ENCODE measurements at regions not wholly inside any gene's neighbourhood (a gene's known extent, or its start where the extent isn't known, plus 50 kb on each side); places are given as distances from the start of the nearest gene placed in this dataset.

- no peak for TF ChIP-seq POLR2A (IDR thresholded peaks at IDR 0.05)
- TF ChIP-seq, protein P1, sequence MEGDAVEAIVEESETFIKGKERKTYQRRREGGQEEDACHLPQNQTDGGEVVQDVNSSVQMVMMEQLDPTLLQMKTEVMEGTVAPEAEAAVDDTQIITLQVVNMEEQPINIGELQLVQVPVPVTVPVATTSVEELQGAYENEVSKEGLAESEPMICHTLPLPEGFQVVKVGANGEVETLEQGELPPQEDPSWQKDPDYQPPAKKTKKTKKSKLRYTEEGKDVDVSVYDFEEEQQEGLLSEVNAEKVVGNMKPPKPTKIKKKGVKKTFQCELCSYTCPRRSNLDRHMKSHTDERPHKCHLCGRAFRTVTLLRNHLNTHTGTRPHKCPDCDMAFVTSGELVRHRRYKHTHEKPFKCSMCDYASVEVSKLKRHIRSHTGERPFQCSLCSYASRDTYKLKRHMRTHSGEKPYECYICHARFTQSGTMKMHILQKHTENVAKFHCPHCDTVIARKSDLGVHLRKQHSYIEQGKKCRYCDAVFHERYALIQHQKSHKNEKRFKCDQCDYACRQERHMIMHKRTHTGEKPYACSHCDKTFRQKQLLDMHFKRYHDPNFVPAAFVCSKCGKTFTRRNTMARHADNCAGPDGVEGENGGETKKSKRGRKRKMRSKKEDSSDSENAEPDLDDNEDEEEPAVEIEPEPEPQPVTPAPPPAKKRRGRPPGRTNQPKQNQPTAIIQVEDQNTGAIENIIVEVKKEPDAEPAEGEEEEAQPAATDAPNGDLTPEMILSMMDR (IDR thresholded peaks at IDR 0.05 in 4 of 5, conservative IDR thresholded peaks at IDR 0.05 in 1 of 5): no peak
- in situ Hi-C loops (cut with MboI; ENCODE audit: low sequenced_read_pairs in 4 of 4): no loop called here
- H3K4me3 ChIP-seq: no peak overlapping the region
- no peak for ATAC-seq
- DNase-seq: no peak
- no peaks in the 10 kb centered on the region for H3K4me1 ChIP-seq
- H3K9me3 ChIP-seq: no peaks in the 10 kb centered on the region
- H3K27ac ChIP-seq: no peak overlapping the region
- no peaks in the 10 kb centered on the region for H3K36me3 ChIP-seq
- intact Hi-C loops (cut with DNase I; ENCODE audit: low total_unique reads): no loop called here
- no peaks in the 10 kb centered on the region for H3K27me3 ChIP-seq
Observed at GRCh38 chr7:15863951-15864625, 177.6 kb upstream of the MEOX2 start.

DNA sequence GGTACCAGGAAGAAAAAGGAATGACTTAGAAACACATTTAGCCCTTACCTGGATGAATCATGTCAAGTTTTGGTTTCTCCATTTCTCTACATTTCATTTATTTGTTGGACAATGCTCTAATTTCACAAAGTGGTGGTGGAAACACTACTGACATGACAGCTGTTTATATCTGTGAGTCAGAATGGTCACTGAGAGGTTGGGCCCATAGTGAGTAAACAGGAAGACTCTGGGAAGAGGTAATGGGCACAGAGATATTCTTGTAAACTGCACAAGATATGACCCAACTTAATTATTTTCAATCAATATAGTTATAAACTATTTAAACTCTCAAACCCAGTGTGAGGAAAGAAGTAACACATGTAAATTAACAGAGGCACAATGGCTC, 176.3 kb upstream of the MEOX2 start:
- Histone ChIP-seq H3K9me3 (no peaks in the 10 kb centered on the region), H3K27me3 (no peaks in the 10 kb centered on the region), H3K4me3 (no peak overlapping the region), H3K27ac (no peak overlapping the region), H3K4me1 (no peaks in the 10 kb centered on the region), H3K36me3 (no peaks in the 10 kb centered on the region)
- in situ Hi-C loops (cut with MboI; ENCODE audit: low sequenced_read_pairs in 4 of 4): no loop called here
- intact Hi-C loops (cut with DNase I; ENCODE audit: low total_unique reads): no loop called here
- ATAC-seq (no peak), DNase-seq (no peak)
- TF ChIP-seq, protein P1 (IDR thresholded peaks at IDR 0.05 in 4 of 5, conservative IDR thresholded peaks at IDR 0.05 in 1 of 5): no peak
- TF ChIP-seq POLR2A (IDR thresholded peaks at IDR 0.05): no peak

DNA sequence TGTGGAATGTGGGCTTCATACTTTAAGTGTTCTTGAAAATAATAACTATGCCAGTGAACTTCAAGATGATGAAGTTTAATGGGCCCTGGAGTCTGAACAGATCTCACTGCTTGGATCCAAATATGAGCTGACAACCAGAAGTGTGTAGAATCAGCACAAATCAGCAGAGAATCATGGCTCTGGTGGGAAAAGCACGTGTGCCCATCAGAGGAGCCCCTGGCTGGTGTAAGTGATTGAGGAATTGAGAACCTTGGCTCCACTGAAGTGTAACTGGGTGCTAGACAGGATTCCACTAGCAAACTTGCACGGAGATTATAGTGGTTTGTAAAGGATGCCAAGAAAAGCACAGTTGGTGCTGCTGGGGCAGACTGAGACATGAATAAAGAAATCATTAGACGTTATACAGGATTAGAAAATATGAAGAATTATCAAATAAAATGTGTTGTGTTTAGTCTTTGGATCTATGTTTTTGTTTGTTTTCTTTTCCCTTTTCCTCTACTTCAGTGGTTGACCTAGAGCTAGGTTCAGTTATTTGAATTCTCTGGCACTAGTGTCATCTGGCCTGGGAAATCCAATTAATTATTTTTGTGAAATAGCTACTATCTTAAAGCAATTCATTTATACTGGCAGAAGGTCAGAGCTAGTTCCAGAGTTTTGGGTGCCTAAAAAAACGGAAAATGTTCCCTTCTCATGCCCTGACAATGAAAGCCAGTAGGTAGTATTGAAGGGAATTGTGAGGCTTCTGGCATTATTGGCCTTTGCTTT, 175.7 kb upstream of the MEOX2 start:
- H3K4me1 ChIP-seq: no peaks in the 10 kb centered on the region
- TF ChIP-seq POLR2A (IDR thresholded peaks at IDR 0.05): no peak
- TF ChIP-seq, protein P1 (IDR thresholded peaks at IDR 0.05 in 4 of 5, conservative IDR thresholded peaks at IDR 0.05 in 1 of 5): no peak
- no peak overlapping the region for H3K27ac ChIP-seq
- DNase-seq (no peak), ATAC-seq (no peak)
- no peaks in the 10 kb centered on the region for H3K9me3 ChIP-seq
- H3K4me3 ChIP-seq: no peak overlapping the region
- in situ Hi-C loops (cut with MboI; ENCODE audit: low sequenced_read_pairs in 4 of 4): no loop called here
- intact Hi-C loops (cut with DNase I; ENCODE audit: low total_unique reads): no loop called here
- H3K36me3 ChIP-seq: no peaks in the 10 kb centered on the region
- no peaks in the 10 kb centered on the region for H3K27me3 ChIP-seq

- Histone ChIP-seq H3K9me3 (no peaks in the 10 kb centered on the region), H3K4me3 (no peak overlapping the region), H3K4me1 (no peaks in the 10 kb centered on the region), H3K27ac (no peak overlapping the region), H3K36me3 (no peaks in the 10 kb centered on the region), H3K27me3 (no peaks in the 10 kb centered on the region)
- intact Hi-C loops (cut with DNase I; ENCODE audit: low total_unique reads) (no loop called here), in situ Hi-C loops (cut with MboI; ENCODE audit: low sequenced_read_pairs in 4 of 4) (no loop called here)
- no peak for DNase-seq
- no peak for TF ChIP-seq POLR2A (IDR thresholded peaks at IDR 0.05)
- TF ChIP-seq, protein P1 (IDR thresholded peaks at IDR 0.05 in 4 of 5, conservative IDR thresholded peaks at IDR 0.05 in 1 of 5): no peak
- ATAC-seq: no peak
Observed at GRCh38 chr7:15860264-15860949, 173.9 kb upstream of the MEOX2 start.
